Cardiac muscle cell (in vitro differentiated cells and primary cell): ENCODE measurements at regions not wholly inside any gene's neighbourhood (a gene's known extent, or its start where the extent isn't known, plus 50 kb on each side); places are given as distances from the start of the nearest gene placed in this dataset.

Experiments
- DNase-seq, 2 donors: peaks; one replicate each; pipeline versions ENCODE4 v3.0.0 to v3.0.0-alpha.2; 2010 to 2017; ENCODE audit warnings: low read depth in 1 of 2, low spot score in 1 of 2
- H3K27ac ChIP-seq: fragments of 200-600 bp; sonication (generic); 2 replicates; pipeline ENCODE4 v1.5.1; 2016
- H3K27me3 ChIP-seq: fragments of 200-600 bp; sonication (generic); 2 replicates; pipeline ENCODE4 v1.6.0; 2016; ENCODE audit warnings: control low read depth
- H3K36me3 ChIP-seq: fragments of 200-600 bp; sonication (generic); 2 replicates; pipeline ENCODE4 v1.5.1; 2016; ENCODE audit warnings: control low read depth
- H3K4me1 ChIP-seq: fragments of 200-600 bp; sonication (generic); 2 replicates; pipeline ENCODE4 v1.8.1; 2017; ENCODE audit warnings: low read depth, mild to moderate bottlenecking, mixed run types
- H3K4me3 ChIP-seq: fragments of 200-600 bp; sonication (generic); 2 replicates; pipeline ENCODE4 v1.5.1; 2016; ENCODE audit warnings: mild to moderate bottlenecking
- H3K9me3 ChIP-seq: fragments of 200-600 bp; sonication (generic); 2 replicates; pipeline ENCODE4 v1.5.1; 2017; ENCODE audit warnings: low read depth, mild to moderate bottlenecking, control low read depth
- TF ChIP-seq, protein P1 (sequence below): IDR thresholded peaks from 2 replicates; pipeline ENCODE4 v1.5.1; 2012; ENCODE audit warnings: low read depth, mild to moderate bottlenecking, low read length

GRCh38 chr3:90056281-90057032, 949.0 kb downstream of the EPHA3 start:
- Histone ChIP-seq H3K4me1 (no peaks in the 10 kb centered on the region), H3K27ac (no peak overlapping the region), H3K36me3 (no peaks in the 10 kb centered on the region), H3K27me3 (no peaks in the 10 kb centered on the region), H3K9me3 (no peaks in the 10 kb centered on the region), H3K4me3 (no peak overlapping the region)
- DNase-seq: no peak
- TF ChIP-seq, protein P1, sequence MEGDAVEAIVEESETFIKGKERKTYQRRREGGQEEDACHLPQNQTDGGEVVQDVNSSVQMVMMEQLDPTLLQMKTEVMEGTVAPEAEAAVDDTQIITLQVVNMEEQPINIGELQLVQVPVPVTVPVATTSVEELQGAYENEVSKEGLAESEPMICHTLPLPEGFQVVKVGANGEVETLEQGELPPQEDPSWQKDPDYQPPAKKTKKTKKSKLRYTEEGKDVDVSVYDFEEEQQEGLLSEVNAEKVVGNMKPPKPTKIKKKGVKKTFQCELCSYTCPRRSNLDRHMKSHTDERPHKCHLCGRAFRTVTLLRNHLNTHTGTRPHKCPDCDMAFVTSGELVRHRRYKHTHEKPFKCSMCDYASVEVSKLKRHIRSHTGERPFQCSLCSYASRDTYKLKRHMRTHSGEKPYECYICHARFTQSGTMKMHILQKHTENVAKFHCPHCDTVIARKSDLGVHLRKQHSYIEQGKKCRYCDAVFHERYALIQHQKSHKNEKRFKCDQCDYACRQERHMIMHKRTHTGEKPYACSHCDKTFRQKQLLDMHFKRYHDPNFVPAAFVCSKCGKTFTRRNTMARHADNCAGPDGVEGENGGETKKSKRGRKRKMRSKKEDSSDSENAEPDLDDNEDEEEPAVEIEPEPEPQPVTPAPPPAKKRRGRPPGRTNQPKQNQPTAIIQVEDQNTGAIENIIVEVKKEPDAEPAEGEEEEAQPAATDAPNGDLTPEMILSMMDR: no peak

DNA sequence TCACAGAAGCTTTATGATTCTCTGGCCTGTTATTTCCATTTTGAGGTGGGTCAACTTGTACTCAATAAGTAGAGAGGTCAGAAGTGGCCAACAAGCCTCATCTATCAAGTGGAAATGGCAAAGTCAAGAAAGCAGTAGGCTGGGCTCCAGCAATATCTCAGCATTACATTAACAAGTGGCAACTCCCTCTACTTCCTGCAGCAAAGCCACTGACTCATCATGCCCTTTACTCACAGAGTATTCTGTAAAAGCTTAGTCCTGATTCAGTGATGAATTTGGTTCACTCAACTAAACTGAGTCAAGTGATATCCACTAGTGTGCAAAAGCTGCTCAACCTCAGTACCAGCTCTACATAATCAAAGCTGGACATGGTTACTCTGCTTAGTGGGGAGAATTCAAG, 954.6 kb downstream of the EPHA3 start:
- TF ChIP-seq, protein P1: no peak
- no peak overlapping the region for H3K4me3 ChIP-seq
- peak in 1 of 2 donors; percentile 40 for DNase-seq
- H3K9me3 ChIP-seq: no peaks in the 10 kb centered on the region
- H3K27me3 ChIP-seq: no peaks in the 10 kb centered on the region
- H3K27ac ChIP-seq: no peak overlapping the region
- H3K36me3 ChIP-seq: no peaks in the 10 kb centered on the region
- no peaks in the 10 kb centered on the region for H3K4me1 ChIP-seq

GRCh38 chr3:90062631-90063200, 955.3 kb downstream of the EPHA3 start:
- Histone ChIP-seq H3K27me3 (no peaks in the 10 kb centered on the region), H3K27ac (no peak overlapping the region), H3K36me3 (no peaks in the 10 kb centered on the region), H3K4me3 (no peak overlapping the region), H3K4me1 (no peaks in the 10 kb centered on the region), H3K9me3 (no peaks in the 10 kb centered on the region)
- DNase-seq: no peak
- TF ChIP-seq, protein P1: no peak

DNA sequence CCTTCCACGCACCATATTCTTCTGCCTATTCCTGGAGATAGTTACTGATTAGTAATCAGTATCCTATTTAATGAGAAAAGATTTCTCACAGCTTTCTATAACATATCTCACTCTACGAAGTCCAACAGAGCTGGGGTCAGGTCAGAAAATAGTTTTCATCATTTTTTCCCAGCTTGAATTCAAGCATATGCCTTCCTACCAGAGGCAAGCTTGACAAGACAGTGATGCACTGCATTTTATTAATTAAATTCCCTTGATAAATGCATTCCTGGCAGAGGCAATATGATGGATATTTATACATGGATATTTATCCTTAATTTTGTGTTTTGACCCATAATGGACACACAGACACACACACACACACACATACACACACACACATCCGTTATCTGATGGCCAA, 961.4 kb downstream of the EPHA3 start:
- DNase-seq: no peak
- H3K27ac ChIP-seq: no peak overlapping the region
- no peaks in the 10 kb centered on the region for H3K36me3 ChIP-seq
- H3K9me3 ChIP-seq: no peaks in the 10 kb centered on the region
- no peaks in the 10 kb centered on the region for H3K4me1 ChIP-seq
- no peak overlapping the region for H3K4me3 ChIP-seq
- H3K27me3 ChIP-seq: no peaks in the 10 kb centered on the region
- TF ChIP-seq, protein P1: no peak

DNA sequence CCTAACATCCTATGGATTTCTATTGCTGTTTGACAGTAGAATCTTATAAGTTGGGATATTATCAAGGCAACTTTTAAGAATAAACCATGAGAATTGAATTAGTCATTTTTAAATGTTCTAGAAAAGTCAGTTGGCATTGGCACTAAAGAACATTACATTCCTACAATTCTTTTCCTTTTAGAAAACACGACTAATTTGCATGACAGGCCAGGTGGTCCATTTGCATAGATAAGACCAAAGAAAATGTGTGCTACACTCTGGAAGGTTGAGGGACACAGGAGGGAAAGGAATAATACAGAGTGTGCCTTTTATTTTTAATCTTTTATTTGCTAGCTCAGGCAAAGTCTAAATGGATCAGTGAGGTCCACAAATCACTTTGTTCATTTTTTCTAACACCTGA, 962.3 kb downstream of the EPHA3 start:
- Histone ChIP-seq H3K4me3 (no peak overlapping the region), H3K36me3 (no peaks in the 10 kb centered on the region), H3K9me3 (no peaks in the 10 kb centered on the region), H3K27me3 (no peaks in the 10 kb centered on the region), H3K27ac (no peak overlapping the region), H3K4me1 (no peaks in the 10 kb centered on the region)
- no peak for DNase-seq
- TF ChIP-seq, protein P1: no peak
